ENCODE measurements at regions not wholly inside any gene's neighbourhood (a gene's known extent, or its start where the extent isn't known, plus 50 kb on each side); places are given as distances from the start of the nearest gene placed in this dataset.

DNA sequence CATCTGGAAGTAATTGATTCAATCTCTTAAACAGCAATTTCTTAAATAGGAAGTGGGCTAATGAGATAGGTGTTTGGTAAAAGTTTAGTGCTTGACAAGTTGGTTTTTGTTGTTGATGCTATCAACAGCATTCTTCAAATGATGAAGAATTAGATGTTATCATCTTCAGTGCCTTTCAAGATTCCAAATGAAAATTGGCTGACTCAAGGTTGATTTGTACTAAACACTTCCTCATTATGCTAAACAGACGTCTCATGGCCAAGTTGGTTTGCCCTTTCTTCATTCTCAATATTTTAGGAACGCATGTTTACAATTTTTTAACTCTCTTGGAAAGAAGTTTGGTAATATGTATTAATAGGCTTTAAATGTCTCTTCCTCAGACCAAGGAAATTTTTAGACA is 86.0 kb downstream of the MID1IP1 start:
- no peak for DNase-seq (ENCODE audit: low read depth)

DNA sequence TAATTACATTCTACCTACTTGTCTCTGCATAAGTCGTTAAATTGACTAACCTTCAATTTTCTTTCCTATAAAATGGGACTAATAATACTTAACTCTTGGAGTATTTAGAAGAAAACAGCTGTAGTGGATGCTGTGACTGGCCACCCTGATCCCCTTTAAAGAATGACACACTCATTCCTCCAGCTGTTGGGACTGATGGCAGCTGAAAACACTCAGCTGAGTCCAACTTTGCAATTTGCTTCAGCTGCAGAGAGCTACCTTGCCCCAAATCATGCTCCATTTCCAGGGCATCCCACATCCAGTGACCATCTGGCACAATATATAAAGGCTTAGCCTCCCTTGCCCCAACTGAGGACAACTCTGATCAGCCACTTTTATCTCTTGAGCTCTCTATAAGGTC is 89.1 kb downstream of the MID1IP1 start:
- no peak for DNase-seq (ENCODE audit: low read depth)

DNA sequence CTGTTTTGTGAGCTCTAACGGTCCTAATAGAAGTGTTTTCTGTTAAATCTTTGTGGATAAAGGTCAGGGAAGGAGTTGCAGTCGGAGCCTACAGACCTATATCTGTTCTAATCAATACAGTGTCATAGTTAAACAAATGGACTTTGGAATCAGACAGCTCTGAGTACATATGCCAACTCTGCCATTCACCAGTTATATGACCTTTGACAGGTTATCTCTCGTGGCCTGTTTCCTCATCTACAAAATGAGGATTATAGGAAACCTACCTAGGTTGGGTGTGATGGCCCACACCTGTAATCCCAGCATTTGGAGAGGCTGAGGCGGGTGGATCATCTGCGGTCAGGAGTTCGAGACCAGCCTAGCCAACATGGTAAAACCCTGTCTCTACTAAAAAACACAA is 89.7 kb downstream of the MID1IP1 start:
- DNase-seq (ENCODE audit: low read depth) = no peak

DNA sequence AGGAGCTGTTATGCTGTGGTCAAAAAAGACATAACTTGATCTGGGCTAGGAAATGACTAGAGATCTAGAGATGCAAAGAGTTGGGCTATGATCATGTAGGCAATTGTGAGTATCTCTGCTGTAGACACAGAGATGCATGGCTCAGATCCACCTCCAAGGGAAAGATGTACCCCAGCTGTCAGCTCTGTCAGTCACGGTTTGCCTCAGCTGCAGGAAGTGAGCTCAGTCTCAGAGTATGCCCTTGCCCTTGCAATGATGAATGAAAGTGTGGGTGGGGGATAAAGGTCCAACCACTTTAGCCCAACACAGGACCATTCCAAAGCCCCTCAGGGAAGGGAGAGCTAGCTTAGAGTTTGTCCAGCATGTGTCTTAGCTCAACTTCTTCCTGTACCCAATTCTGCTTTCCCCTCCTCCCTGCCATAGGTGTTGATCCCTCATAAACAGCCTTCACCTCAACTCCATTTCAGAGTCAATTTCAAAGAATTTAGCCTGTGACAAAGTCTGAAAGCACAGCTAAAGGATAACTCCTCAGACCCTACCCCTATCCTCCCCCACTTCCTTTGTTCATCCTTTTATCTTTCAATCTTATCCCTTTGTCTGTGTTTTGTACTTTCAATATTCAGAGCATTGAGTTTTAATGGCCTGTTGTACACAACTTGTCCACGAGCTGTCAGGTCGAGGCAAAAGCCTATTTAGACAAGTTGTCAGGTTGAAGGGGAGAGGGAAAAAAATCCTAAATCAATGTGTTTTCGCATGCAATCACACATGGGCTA is 90.6 kb downstream of the MID1IP1 start:
- DNase-seq (ENCODE audit: low read depth) = no peak

DNA sequence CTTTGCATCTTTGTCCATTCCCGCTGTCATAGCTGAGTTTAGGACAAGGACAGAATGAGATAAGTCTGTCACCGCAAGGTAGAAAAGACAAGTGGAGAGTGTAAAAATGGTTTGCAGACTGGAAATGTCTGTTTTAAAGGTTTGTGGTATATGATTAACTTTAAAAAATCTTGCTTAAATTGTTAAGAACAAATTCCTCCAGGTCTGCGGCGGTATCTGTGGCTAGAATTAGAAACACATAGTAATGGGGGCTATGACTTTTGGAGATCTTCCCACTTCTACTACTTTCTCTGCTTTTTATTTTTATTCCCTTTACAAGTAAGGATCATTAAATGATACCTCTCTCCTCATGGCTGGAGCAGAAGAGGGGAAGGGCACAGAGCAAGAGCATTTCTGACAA is 92.2 kb downstream of the MID1IP1 start:
- DNase-seq (ENCODE audit: low read depth) = no peak

DNA sequence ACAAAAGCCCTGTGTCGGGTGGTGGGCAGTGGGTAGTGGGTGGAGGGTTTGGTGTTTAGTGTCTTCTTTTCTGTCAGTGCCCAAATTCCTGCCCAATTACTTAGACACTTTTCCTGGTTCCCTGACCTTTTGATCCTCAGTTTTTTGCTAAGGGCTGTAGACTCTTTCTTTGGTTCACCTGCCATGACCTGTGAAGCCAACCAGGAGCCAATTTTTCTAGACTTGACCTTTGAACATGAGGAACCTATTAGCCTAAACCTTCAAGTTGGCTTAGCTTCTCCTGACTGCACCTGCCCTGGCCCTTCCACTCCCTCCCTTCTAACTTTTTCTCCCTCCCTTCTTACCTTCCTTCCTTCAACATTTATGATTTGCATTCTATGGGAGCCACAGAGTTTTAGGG is 94.5 kb downstream of the MID1IP1 start:
- no peak for DNase-seq (ENCODE audit: low read depth)

DNA sequence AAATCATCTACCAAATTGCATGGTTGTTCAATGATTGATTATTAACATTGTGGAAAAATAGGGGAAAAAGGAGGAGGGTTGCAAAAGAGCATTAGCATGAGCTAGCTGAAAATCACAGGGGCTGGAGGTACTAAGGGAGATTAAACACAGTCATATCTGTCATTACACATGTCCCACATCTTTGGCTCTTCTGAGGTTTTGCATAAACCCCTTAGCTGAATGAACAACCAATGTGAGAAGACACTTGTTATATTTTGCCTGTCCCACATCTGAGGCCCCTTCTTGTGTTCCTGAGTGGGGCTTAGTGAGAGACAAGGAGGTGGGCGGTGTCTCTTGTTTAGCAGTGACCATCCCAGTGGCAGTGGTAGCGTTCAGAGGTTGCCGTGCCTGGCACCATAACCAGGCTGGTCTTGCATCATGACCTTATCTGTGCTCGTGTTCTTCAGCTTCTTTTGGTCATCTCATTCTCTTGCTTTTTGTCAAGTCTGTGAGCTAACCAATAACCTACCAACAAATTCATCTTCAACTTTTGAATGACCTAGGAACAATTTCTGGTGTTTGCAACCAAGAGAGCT is 95.6 kb downstream of the MID1IP1 start:
- no peak for DNase-seq (ENCODE audit: low read depth)

DNA sequence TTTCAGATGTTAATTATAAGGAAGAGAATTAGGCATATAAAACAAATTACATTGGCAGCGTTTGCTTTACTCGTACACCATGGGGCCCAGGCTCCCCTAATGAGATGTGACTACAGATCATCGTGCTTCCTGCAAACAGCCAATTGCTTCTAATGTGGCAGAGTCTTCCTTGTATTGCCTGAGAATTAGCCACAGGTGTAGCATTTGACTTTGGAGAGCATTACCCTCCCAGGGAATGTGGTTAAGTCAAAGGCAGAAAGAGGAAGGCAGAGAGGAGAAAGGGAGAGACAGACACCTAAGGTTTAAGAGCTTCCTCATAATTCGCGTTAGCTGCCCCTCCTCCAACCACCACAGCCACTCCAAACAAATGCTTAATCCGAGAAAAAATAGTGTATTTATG is 97.0 kb downstream of the MID1IP1 start:
- no peak for DNase-seq (ENCODE audit: low read depth)

DNA sequence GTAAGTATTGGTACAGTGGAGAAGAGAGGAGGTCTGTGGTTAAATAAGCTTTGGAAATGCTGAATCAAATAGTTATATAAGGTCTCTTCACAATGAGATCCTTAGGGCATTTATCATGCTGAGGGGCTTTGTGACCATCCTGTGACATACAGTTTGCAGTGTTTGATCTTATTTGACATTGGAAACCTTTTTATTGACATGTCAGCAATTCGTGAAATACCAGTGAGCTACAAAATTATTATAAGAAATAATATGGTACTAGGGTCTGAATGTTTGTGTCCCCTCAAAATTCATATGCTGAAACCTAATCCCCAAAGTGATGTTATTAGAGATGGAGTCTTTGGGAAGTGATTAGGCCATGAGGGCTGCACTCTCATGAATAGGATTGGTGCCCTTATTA is 98.4 kb downstream of the MID1IP1 start:
- no peak for DNase-seq (ENCODE audit: low read depth)

DNA sequence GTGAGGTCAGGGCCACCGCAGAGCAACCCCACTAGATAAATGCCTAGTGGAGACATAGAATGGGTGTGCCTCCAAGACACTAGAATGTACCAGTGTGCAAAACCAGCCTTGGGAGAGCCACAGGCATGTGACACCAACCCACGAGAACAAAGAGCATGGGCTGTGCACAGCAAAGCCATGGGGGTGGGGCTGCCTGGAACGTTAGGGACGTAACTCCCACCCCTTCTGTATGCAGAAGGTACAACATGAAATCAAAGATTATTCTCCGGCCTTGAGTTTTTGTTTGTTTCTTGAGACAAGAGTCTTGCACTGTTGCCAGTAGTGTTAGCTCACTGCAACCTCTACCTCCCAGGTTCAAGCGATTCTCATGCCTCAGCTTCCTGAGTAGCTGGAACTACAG is 99.5 kb downstream of the MID1IP1 start:
- no peak for DNase-seq (ENCODE audit: low read depth)

DNA sequence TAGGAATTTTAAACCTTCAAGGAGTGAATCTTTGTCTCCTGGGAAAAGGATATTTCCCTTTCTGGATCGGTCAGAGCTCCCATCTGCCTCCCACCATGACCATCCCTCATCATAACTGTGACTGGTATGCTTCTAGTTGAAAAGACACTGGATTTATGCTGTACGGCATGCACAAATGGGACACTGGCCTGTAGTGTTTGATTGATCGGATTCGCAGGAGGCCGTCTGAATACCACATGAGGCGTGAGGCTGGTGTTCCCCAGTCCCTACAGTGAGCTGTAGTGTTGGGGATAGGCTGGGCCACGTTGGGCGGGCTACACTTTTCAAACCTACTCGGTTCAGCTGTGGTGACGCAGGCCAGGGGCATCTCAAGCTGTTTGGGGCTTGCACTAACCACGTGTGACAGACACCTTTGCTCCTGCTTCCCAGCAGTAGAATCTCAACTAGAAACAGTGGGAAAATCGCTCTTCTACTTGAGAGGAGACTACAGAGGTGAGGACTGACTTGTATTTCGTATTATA is 101.8 kb downstream of the MID1IP1 start:
- DNase-seq (ENCODE audit: low read depth) = no peak

DNA sequence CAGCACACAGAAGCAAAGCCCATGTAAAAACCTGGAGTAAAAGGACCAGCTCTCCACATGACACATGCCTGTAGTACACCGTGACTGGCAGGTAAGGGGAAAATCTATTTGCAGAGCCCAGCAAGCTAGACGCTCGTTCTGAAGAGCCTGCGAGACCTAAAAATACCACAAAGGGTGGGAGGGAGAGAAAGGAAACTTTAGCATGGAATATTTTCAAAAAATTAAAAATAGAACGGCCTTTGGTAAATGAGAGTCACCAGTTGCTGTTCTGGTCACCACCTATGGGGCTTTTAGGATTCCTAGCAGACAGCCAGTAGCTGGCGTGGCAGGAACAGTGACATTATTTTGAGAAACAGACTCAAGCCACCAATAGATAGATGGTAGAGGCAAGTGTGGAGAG is 115.5 kb downstream of the MID1IP1 start:
- no peak for DNase-seq (ENCODE audit: low read depth)

DNA sequence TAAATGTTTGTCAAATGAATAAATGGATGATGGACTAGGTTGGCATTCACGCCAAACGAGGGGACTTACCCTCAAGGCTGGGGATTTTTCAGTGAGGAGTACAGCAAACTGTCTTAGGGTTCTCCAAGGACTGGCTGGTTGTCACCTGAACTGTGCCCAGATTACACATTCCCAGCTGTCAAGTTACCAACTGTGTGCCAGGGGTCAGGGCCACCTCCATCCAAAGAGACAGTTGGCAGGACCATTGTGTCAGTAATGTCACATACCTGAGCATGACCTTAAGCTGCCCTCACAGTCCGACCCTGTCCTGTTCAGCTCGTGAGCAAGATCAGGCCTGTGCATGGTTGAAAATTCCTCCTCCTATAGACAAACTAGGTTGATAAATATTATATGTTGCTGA is 116.7 kb downstream of the MID1IP1 start:
- no peak for DNase-seq (ENCODE audit: low read depth)

DNA sequence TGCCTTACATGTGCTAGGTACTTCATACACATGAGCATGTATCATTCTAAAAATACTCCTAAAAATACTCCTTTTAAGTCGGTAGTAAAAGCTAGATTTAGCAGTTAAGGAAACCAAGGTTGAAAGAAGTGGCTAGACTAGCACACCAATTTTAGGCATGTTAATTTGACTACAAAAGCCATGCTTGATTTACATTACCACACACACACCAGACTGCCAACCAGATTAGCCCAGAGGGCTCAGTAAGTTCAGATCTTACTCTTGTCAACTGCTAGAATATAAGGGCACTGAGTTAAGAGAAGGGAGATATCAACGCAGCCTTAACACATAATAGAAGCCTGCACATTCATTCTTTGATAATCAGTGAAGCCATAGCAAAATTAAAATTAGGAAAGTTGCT is 117.9 kb downstream of the MID1IP1 start:
- no peak for DNase-seq (ENCODE audit: low read depth)

DNA sequence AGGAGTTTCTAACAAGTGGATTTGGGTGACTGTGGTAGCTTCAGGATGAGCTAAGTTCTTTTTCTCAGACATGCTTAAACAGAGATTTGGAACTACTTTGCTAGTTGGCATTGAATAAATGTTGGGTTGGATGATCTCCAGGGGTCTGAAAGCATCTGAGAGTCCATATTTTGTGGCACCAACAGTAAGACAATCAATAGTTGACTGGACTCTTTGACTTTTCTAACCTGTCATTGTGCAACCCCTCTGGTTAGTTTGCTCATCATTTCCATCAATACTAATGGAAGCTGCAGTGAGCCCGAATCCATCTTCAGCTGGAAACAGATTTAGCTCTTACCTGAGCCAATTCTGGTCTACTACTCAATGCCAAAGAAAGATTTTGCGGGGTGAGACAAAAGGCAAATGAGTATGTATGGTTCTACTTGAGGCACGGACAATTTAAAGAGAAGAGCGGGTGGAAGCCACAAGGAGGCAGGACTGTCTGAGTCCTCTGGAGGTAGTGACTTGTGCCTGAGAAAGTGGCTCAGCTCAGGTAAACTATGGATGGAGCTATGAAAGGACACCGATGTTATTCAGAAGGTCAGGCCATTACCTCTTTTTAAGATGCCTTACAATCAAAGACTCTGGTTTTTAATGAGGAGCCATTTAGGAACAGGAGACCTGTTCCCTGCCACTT is 118.7 kb downstream of the MID1IP1 start:
- no peak for DNase-seq (ENCODE audit: low read depth)

DNA sequence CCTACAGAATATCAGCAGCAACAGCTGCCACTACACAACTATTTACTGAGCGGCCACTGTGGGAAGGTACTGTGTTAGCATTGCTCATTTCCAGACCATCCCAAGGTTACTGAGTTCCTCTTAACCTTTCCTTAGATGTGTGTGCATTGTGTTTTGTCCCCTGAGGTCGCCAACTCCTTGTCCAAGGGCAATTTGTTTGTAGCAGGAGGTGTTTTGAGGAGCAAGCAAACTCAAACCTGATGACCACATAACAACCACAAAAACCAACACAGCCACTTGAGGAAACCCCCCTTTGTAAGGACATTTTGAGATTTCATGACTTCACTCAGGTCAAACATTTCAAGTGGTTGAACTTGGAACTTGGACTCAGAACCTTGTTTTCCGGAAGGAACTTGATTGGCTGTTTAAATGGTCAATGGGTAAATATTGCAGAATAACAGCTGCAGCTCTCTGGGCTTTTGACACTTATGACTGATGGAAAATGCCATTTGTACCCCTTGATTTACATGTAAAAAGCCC is 122.3 kb downstream of the MID1IP1 start:
- DNase-seq (ENCODE audit: low read depth) = no peak

DNA sequence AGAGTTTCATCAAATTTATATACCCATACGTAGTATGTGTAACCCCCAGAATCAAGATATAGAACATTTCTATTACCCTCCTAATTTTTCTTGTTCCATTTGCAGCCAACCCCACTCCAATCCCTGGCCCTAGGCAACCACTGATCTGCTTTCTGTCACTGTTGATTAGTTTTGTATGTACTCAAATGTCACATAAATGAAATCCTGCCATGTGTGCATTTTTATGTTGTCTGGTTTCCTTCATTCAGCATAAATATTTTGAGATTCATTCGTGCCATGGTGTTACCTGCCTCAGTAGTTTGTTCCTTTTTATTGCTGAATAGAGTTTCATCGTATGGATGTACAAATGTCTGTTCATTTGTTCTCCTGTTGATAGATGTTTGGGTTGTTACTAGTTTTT is 126.3 kb downstream of the MID1IP1 start:
- no peak for DNase-seq (ENCODE audit: low read depth)

DNA sequence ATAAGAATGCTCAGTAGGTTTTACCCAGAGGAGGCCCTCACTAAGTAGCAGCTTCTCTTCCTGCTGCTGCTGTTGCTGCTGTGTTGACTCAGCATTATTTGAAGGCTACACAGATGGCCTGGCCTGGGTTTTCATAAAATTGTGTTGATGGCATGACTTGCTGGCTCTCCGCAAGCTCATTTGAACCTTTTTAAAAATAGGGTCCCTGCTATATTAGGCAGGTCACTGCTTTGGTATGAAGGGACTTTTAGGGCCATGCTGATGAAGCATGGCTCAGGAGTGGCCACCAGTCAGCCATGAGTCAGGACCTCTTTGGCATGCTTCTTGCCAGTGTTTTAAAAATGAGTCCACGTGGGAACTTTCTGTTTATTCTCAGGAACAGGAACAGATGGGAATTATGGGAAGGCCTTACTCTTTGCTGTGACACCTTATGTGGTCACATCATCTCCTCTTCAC is 128.7 kb downstream of the MID1IP1 start:
- DNase-seq (ENCODE audit: low read depth) = no peak

DNA sequence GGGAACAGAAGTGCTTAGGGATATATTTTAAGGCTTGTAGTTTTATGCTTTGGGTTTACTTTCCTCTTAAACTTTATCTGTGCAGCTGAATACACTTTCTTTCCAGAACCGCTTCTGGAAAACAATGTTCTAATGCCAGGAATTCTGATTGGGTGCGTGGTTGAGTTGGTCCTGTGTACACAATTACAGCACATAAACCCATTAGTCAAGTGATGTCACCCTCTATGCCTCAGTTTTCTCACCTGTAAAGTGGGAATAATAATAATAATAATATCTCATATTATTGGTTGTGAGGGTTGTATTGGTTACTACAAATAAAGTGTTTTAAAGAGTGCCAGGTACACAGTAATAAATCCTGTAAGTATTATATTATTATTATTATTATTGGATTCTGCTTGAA is 129.2 kb downstream of the MID1IP1 start:
- DNase-seq (ENCODE audit: low read depth) = no peak

DNA sequence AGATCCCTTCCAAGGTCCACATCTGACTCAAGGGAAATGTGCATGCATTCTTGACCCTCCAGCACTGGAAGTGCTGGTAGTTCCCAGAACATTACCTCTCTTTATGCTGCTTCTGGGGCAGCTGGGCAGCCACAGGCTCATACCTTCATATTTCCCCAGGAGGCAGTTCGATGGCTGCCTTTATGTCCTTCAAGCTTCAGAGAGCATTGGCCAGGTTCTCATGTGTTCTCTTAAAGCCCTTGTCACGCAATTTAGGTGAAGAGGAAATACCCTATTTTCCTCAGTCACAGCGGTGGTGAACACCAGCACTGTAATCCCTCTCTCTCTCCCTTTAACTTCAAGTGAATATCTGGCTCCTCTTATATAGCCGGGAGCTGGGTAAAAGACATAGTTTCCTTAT is 134.3 kb downstream of the MID1IP1 start:
- DNase-seq (ENCODE audit: low read depth) = no peak

DNA sequence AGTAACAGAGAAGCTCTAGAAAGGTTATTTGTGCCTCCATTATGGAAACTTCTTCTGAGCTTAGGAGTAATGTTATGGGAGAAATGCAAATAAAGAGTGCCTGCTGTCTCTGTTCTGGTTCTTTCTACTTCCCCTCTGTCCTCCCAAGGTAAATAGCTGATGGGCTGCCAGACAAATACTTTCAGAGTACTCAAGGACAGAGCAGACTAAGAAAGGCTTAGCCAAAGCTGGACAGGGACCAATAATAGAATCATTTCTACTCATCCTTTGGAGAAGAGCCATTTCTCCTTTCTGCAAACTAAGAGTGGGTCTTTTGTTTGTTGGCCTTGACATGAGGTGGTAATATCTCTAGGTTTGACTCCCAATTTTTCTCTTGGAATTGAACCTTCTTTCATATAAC is 136.1 kb downstream of the MID1IP1 start:
- DNase-seq (ENCODE audit: low read depth) = no peak

DNA sequence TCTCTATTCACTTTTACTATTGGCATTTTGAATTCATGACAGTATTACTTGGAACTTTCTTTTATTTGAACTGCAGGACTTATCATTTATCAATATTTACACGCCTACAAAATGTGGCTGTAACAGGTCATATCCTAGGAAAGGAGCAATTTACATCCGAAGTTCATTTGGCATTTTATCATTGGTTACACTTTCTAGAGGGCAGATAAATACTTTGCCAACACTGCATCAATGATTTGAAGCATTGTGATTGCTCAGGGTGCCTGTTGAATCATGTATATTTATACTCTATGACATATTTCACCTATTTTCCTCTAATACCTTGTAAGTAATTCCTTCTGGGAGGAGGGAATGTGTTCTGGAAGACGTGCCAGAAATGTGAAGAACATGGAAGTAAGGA is 136.7 kb downstream of the MID1IP1 start:
- DNase-seq (ENCODE audit: low read depth) = no peak

DNA sequence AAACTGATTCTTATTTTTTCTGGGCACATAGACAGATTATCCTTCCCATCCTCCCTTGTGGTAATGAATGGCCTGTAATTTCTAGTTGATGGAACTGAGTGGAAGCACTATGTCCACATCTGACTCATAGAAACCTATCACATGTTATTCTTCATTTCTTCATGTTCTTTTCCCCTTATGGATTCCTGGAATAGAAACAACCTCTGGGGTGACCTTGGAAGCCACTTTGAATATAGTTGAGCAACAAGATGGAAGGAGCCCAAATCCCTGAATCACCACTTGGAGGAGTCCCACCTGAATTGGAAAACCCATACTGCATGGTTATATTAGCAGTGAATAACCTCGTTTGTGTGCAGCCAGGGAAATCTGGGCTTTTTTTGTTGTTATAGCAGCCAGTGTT is 137.8 kb downstream of the MID1IP1 start:
- no peak for DNase-seq (ENCODE audit: low read depth)
